SH-SY5Y (cell line): ENCODE measurements at regions not wholly inside any gene's neighbourhood (a gene's known extent, or its start where the extent isn't known, plus 50 kb on each side); places are given as distances from the start of the nearest gene placed in this dataset.

Experiments used
- GATA2 ChIP-seq: IDR thresholded peaks from 2 replicates; pipeline ENCODE4 v1.6.1; 2011; ENCODE audit warnings: mild to moderate bottlenecking, low read depth, low read length
- GATA3 ChIP-seq: IDR thresholded peaks from 2 replicates; pipeline ENCODE4 v1.6.1; 2011; ENCODE audit warnings: low read depth, mild to moderate bottlenecking, low read length, moderate library complexity

DNA sequence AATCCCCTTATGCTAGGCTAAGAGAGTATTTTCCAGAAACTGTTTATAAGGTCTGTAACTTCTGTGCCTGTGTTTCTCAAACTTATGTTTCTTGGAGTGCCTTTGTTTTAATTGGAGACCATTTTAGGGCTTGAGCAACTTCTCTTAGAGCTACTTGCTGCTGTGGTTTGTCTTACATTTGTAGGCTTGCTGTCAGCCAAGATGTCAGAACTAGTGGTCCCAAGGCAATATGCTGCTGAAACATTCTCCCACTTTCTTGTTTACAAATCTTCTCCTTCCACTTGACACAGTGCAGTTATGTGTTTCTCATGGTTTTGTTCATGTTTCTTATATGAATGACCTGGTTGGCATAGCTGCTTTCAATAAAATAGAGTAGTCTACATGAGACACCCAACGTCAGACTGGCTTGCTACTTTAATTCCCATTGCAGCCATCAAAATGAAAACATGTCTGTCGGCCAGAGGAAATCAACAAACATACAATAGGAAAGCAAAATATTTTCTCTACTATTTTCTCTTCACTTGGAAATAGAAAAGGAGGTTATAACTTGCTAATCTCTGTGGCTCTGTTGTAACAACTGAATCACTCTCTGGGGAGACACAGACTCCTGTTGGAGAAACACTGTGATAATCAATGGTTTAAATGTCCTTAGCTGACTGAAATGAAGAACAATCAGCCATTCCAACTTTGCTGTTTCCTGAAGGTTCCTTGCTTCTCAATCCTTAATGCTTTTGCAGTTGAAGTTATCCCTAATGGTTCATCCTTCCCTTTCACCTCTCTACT is 426.4 kb downstream of the PDGFC start:
- TF ChIP-seq GATA3 (no peak), GATA2 (no peak)
